Endometrial microvascular endothelial cells (primary cell): ENCODE measurements at regions not wholly inside any gene's neighbourhood (a gene's known extent, or its start where the extent isn't known, plus 50 kb on each side); places are given as distances from the start of the nearest gene placed in this dataset.

Experiments
- in situ Hi-C: cut with HindIII; loops from 2 replicates; pipeline ENCODE4 v1.10.0; 2017; ENCODE audit warnings: low sequenced_read_pairs, low pct_unique_long_range_greater_than_20kb; ENCODE audit errors: inconsistent ontology term

- in situ Hi-C loops: no loop called here
Observed at GRCh38 chr5:74321326-74321725, 319.2 kb downstream of the ENC1 start.

- in situ Hi-C loops: no loop called here
Observed at GRCh38 chr5:74320526-74320925, 320.0 kb downstream of the ENC1 start.

GRCh38 chr5:74319076-74319475 is 321.5 kb downstream of the ENC1 start:
- in situ Hi-C loops: no loop called here

- in situ Hi-C loops: no loop called here
Observed at GRCh38 chr5:74316064-74316603, 324.4 kb downstream of the ENC1 start.

- in situ Hi-C loops: no loop called here
Observed at GRCh38 chr5:74314906-74315305, 325.6 kb downstream of the ENC1 start.

- in situ Hi-C loops: no loop called here
Observed at GRCh38 chr5:74313896-74314295, 326.6 kb downstream of the ENC1 start.

- in situ Hi-C loops: no loop called here
Observed at GRCh38 chr5:74312746-74313145, 327.8 kb downstream of the ENC1 start.

GRCh38 chr5:74311961-74312360 is 328.6 kb downstream of the ENC1 start:
- in situ Hi-C loops: no loop called here

GRCh38 chr5:74310997-74311930 is 329.3 kb downstream of the ENC1 start:
- in situ Hi-C loops: no loop called here

- in situ Hi-C loops: no loop called here
Observed at GRCh38 chr5:74310386-74310785, 330.1 kb downstream of the ENC1 start.

- in situ Hi-C loops: no loop called here
Observed at GRCh38 chr5:74309050-74309449, 331.5 kb downstream of the ENC1 start.

- in situ Hi-C loops: no loop called here
Observed at GRCh38 chr5:74306845-74307244, 333.7 kb downstream of the ENC1 start.

GRCh38 chr5:74304536-74304935 is 336.0 kb downstream of the ENC1 start:
- in situ Hi-C loops: no loop called here

- in situ Hi-C loops: no loop called here
Observed at GRCh38 chr5:74303578-74303977, 336.9 kb downstream of the ENC1 start.

- in situ Hi-C loops: no loop called here
Observed at GRCh38 chr5:74301576-74301975, 339.0 kb downstream of the ENC1 start.

- in situ Hi-C loops: no loop called here
Observed at GRCh38 chr5:74300808-74301389, 339.6 kb downstream of the ENC1 start.

- in situ Hi-C loops: no loop called here
Observed at GRCh38 chr5:74299833-74300232, 340.7 kb downstream of the ENC1 start.

GRCh38 chr5:74296685-74297408 is 343.7 kb downstream of the ENC1 start:
- in situ Hi-C loops: no loop called here

GRCh38 chr5:74295676-74296075 is 344.9 kb downstream of the ENC1 start:
- in situ Hi-C loops: no loop called here
